ENCODE measurements at regions not wholly inside any gene's neighbourhood (a gene's known extent, or its start where the extent isn't known, plus 50 kb on each side); places are given as distances from the start of the nearest gene placed in this dataset.

- TF ChIP-seq POLR2A (IDR thresholded peaks at IDR 0.05; ENCODE audit: low read depth, low read length) (no peak), TAF1 (IDR thresholded peaks at IDR 0.05; ENCODE audit: borderline replicate concordance, low read depth, low read length) (no peak), POLR2AphosphoS5 (IDR thresholded peaks at IDR 0.05; ENCODE audit: low read depth, low read length) (no peak)
Measured at GRCh38 chr3:110654843-110655502, 416.6 kb upstream of the NECTIN3 start.

Data from GM12892 (cell line).